ENCODE measurements at regions not wholly inside any gene's neighbourhood (a gene's known extent, or its start where the extent isn't known, plus 50 kb on each side); places are given as distances from the start of the nearest gene placed in this dataset.

- no peak for DNase-seq
These were observed 671.7 kb downstream of the CDH11 start for GRCh38 chr16:64450177-64450576.

DNA sequence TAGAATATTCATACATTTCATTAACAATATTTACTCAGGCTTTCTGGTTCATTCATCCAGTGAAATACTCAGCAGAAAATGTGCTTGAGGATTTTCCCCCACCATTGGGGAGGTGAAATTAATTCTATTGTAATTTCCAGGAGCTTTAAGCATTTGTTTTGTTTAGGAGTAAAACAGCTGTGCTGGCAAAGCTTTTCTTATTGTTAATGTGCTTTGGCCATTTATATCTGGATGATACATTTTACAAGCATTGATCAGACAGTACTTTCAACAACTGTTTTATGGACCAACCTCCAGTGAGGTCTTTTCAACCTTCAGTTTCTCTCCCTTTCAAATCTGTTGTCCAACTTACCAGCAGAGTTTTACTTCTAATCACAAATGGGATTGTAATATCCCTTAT is 672.4 kb downstream of the CDH11 start:
- no peak for DNase-seq

DNA sequence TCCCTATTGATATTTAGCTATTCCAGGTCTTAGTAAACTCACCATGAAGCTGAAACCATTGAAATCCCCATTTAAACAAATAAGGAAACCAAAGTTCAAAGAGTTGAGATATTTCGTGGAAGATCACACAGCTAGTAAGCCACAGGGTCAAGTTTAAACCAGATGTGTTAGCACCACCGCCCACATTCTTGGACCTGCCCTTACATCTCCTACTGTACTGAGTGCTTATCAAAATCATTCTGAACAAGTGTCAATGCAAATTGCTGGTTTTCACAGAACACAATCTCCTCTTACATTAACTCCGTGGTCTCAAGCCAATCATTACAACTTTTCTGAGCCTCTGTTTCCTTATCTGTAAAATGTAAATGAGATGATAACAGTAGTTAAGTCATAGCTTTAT is 676.2 kb downstream of the CDH11 start:
- DNase-seq, result no peak

- no peak for DNase-seq
These were observed 676.6 kb downstream of the CDH11 start for GRCh38 chr16:64445245-64445644.

GRCh38 chr16:64440421-64440831 is 681.4 kb downstream of the CDH11 start:
- no peak for DNase-seq

DNA sequence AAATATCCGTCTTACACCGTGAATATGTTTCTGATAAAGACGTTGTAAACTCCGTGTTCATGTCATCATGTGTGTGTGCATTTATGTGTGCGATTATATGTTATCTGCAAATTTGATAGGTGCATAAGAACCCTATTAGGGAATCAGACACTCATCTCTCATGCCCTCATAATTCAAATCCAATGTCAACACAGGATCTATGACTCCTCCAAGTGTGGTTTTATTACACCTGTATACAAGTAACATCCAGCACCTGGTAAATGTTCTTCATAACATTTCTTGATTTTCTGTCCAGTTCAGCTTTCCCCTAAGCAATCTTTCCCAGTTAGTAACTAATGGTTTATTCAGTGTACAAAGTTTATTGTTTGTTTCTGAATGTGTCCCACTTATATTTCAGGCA is 681.9 kb downstream of the CDH11 start:
- DNase-seq, result no peak

DNA sequence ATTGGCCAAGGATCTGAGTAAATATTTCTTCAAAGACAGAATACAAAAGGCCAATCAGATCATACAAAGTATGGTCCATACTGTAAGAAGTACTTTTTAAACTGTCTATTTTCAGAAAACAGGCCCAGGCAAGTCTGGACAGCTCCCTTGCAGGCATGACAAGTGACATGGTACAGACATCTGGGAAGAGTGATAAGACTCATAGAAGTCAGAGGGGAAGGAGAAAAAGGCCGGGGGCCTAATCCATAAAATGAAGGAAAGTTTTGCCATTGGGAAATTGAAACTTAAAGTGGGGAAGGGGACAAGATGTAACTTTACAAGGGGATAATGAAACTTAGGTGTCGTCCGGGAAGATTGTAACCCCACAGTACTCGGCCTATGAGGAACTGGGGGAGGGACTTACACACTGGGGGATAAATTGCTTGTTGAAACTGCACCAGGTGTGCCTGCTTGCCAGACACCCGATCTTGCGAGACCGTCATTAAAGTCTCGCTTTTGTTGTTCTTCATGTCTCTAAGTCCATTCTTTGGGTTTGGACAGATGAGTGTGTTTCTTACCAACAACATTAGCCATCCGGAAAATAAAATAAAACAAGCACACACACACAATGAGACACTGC is 684.0 kb downstream of the CDH11 start:
- no peak for DNase-seq

DNA sequence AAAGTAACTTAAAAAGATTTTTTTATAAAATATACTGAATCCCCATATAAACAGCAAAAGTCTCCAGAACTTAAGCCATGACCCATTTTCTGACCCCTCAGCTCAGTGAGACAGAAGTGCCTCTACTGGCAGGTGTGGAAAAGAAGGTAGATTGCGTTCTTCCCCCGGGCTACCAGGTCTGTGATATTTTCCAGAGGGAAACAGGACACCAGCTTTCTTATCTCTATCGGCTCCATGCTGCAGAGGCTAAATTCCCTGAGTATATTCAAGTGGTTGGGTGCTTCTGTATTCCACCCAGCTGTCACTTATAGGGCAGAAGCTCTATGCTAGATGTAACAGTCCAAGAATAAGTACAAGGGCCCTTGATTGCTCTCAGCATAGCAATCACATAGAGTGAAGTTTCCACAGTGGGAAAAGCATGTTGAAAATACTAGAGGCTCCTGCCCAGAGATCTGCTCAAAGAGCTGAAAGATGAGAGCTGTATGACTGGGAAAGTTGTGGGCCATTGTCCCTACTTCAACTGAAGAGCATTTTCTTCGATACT is 687.3 kb downstream of the CDH11 start:
- no peak for DNase-seq

GRCh38 chr16:64428463-64429113 is 693.3 kb downstream of the CDH11 start:
- no peak for DNase-seq

DNA sequence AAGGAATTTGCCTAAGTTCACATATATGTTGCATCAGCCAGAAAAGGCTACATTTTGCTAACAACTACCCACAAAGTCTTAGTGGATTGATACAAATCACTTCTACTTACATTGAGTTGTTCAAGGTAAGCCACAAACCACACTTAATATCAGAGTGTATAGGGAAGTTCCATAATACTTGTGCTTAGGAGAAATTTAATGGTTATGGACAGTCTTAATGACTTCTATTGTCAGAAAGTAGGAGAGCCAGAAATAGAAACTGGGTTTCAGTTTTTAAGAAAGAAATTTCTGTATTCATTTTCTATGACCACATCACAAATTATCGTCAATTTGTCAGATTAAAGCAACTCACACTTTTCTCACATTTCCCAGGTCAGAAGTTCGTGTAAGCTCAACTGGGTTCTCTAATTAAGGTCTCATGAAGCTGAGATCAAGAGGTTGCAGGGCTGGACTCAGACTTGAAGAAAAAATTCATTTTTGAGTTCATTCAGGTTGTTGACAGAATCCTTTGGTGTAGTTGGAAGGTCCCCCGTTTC is 695.7 kb downstream of the CDH11 start:
- no peak for DNase-seq

DNA sequence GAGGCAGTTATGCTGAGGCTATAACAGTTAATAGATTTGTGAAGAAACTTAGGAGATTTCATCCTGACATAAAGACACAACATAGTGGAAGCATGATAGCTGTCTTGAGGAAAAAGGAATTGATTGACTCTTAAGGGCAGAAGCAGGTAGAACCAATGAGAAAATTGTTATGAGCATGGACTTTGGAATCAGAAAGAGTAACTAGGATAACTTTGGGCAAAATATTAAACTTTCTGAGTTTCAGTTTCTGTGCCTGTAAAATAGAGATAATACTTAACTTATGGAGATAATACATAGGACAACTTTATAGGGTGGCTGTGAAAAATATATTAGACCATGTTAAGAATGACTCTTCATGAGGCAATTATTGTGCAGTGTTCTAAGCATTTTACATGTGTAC is 696.5 kb downstream of the CDH11 start:
- no peak for DNase-seq

DNA sequence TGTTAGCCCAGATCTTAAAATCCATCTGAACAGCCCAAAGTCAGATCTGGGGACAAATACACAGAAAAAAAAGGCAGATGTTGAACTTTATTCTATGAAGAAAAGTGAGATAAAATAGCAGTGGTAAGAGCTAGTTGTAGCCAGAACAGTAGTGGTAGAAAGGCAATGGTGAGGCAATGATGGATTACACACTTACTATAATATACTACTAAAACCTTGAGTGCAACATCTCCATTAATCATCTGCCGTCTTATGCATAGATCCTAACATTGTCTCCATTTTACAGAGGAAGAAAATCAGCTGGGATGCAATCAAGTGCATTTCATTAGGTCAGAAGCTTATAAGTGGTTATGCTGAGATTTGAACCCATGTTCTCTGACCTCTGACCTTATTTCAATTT is 699.6 kb downstream of the CDH11 start:
- no peak for DNase-seq

DNA sequence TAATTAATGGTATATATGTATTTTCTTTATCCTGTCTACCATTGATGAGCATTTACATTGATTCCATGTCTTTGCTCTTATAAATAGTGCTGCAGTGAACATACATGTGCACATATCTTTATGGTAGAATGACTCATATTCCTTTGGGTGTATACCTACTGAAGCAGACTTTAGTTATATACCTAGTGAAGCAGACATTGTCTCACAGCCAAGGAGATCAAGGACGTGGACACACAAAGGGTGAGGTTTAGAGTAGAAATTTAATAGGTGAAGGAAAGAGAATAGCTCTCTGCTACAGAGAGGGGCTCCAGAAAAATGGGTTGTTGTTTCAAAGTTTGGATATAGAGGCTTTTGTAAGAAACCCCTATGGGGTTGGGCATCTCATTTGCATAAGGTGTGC is 700.3 kb downstream of the CDH11 start:
- no peak for DNase-seq

DNA sequence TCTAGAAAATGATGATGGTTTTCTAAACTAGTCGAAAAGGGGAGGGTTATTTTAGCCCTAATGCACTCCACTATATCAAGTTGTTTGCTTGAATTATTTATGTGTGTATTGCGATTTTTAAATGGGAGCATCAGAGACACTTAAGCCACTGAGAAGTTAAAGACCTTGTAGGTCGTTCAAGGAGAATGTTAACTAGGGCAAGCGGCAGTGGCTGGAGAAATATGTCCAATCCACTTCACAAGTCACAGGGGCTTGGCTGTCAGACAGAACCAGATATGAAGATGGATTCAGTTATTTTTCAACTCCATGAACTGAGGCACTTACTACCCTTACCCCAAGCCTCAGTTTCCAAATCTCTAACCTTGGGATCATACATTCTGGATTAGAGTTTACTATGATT is 702.0 kb downstream of the CDH11 start:
- no peak for DNase-seq

GRCh38 chr16:64417711-64418227 is 704.1 kb downstream of the CDH11 start:
- DNase-seq, result no peak

DNA sequence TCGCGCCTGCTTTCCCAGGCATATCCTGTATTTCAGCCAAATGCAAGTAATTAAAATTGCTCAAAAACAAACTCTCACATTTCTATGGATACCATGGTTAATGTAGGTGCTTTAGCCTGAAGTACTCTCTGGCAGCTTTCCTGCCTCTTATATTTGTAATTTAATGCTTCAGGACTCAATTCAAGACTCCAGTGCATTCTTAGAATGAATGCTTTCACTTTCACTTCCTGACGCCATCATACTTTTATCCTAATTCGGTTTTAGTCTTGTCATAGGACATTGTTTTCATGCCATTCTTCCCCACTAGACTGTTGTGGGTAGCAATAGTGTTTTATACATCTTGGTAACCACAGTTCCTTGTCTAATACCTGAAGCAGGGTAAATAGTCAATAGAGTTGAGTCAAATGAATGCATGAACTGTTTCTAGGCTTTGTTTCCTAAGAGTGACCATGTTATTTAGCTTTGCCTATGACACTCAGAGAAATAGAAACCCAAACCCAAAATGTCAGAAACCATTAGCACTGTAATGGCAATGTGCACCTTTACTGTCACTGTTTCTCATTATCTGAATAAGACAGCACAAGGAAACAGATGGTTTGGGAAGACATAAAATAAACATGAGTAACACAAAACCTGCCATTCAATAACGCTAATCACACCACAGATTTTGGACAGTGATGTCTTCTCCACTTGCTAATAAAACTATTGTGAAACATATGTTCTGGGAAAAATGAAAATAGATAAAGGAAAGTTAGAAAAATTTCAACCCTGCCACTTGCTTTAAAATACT is 705.5 kb downstream of the CDH11 start:
- DNase-seq, result no peak

GRCh38 chr16:64412578-64413280 is 709.1 kb downstream of the CDH11 start:
- no peak for DNase-seq

- no peak for DNase-seq
These were observed 711.6 kb downstream of the CDH11 start for GRCh38 chr16:64410306-64410705.

DNA sequence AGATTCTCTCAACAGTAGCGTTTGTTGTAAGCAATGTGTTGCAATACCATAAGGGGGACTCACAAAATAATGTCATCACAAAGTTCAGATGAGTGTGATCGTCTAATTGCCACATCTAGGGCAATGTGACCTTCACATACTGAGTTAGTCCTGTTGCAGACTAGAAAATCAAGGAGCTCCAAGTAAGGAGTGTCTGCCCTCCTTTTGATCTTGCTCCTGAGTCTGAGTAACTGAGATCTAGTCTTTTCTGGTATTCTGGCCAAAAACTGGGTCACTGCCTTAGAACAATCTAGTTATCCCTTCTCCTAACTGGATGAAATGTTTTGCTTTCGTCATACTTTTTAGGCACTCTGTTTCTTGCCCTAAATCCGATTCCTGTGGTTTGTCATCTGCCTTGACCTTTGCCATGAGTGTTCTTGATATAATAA is 712.1 kb downstream of the CDH11 start:
- DNase-seq, result no peak

DNA sequence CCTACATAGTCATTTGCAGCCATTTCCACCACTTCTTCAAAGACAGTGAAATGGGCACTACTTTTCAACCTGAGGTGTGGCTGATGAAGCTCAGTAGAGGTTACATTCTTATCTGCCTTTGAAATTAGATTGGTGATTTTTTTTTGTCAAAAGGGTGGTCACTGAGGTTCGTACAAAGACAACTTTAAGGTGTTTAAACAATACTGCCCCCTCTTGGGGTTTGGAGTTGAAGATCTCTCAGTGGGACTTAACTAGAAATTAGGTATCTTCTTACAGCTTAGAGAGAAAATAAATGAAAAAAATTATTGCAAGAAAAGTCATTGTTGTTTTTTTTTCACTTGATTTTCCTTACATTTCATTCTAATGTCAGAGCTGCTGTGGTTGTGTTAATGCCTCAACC is 713.2 kb downstream of the CDH11 start:
- no peak for DNase-seq

- DNase-seq, result no peak
These were observed 715.1 kb downstream of the CDH11 start for GRCh38 chr16:64406770-64407181.

DNA sequence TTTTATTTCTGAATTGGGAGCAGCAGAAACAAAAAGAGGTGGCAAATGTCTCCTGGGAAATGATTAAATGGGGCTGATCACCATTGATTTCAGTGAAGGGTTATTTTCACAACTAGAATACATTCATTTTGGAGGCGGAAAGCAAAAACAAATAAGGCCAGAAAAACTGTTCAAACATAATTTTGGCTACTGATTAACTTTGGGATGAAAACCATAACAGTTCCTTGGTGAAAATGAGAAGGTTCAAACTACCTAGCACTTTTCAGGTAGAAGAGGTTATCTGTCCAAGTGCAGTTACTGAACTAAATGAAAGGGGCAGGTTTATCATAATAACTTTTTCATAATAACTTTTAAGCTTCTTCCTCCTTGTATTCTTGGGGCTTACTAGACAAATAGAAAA is 718.5 kb downstream of the CDH11 start:
- no peak for DNase-seq

DNA sequence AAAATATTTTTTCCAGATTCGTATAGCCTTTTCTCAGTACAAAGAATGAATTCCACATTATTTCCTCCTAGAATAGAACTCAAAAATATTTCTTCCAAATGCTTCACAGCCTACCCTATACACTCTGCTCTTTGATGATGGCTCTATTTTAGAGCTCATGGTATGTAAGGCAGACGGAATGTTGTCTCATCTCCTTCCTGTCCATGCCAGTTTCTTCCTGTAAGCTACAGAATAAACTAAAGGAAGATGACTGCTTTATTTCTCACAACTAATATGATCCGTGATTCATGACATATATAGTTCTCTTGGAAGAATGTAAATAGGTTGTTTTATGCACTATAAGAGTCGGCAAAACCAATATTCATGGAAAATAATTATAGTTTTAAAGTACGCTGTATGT is 723.1 kb downstream of the CDH11 start:
- DNase-seq, result no peak
